PC-9 (cell line): ENCODE measurements at regions not wholly inside any gene's neighbourhood (a gene's known extent, or its start where the extent isn't known, plus 50 kb on each side); places are given as distances from the start of the nearest gene placed in this dataset.

Source experiments
- BruUV-seq: library from RNA; stranded (reverse); fragments of 400-500 nt; replicated peaks from 2 replicates; lab custom pipeline; 2021; lab: Mats Ljungman, UMichigan
- CTCF ChIA-PET: fragments of 300-600 bp; sonication (Branson Sonifier 250); formaldehyde crosslinking; loops from one replicate; lab custom pipeline; 2022; ENCODE audit warnings: antibody characterized with exemption; lab: Charles Lee
- POLR2A ChIA-PET: fragments of 300-600 bp; sonication (Branson Sonifier 250); formaldehyde crosslinking; loops from one replicate; lab custom pipeline; 2022; ENCODE audit warnings: antibody characterized with exemption; ENCODE audit not compliant: unreplicated experiment; lab: Charles Lee
- DNase-seq, 2 experiments: peaks; one replicate each; pipeline versions ENCODE4 v3.0.0 to v3.0.0-alpha.2; 2015 to 2022; ENCODE audit warnings: mixed read lengths in 1 of 2
- H2AFZ ChIP-seq: fragments of 200-600 bp; sonication (generic); 2 replicates; pipeline ENCODE4 v1.8.1; 2017; ENCODE audit warnings: antibody characterized with exemption
- H3F3A ChIP-seq: fragments of 200-600 bp; sonication (generic); 2 replicates; pipeline ENCODE4 v1.8.1; 2017; ENCODE audit warnings: antibody characterized with exemption, mild to moderate bottlenecking, low read depth; ENCODE audit not compliant: insufficient read depth
- H3K27ac ChIP-seq: fragments of 200-600 bp; sonication (generic); 2 replicates; pipeline ENCODE4 v1.6.1; 2016; ENCODE audit warnings: mixed run types
- H3K27me3 ChIP-seq: fragments of 200-600 bp; sonication (generic); 2 replicates; pipeline ENCODE4 v1.6.1; 2016; ENCODE audit warnings: low read depth, mixed run types; ENCODE audit not compliant: insufficient read depth
- H3K36me3 ChIP-seq: fragments of 200-600 bp; sonication (generic); 2 replicates; pipeline ENCODE4 v1.6.1; 2016; ENCODE audit warnings: low read depth, mixed run types
- H3K4me1 ChIP-seq: fragments of 200-600 bp; sonication (generic); replicated peaks from 2 replicates; pipeline ENCODE4 v1.6.1; 2016; ENCODE audit warnings: mixed run types; ENCODE audit not compliant: insufficient read depth
- H3K4me2 ChIP-seq: fragments of 200-600 bp; sonication (generic); 2 replicates; pipeline ENCODE4 v1.6.1; 2017; ENCODE audit warnings: mixed run types
- H3K4me3 ChIP-seq: fragments of 200-600 bp; sonication (generic); 2 replicates; pipeline ENCODE4 v1.6.1; 2016; ENCODE audit warnings: mixed run types
- H3K79me2 ChIP-seq: fragments of 200-600 bp; sonication (generic); 2 replicates; pipeline ENCODE4 v1.6.1; 2017; ENCODE audit warnings: low read depth, mixed run types
- H3K9me2 ChIP-seq: fragments of 200-600 bp; sonication (generic); 2 replicates; pipeline ENCODE4 v1.8.1; 2017; ENCODE audit warnings: mild to moderate bottlenecking; ENCODE audit not compliant: insufficient read depth
- H3K9me3 ChIP-seq: fragments of 200-600 bp; sonication (generic); 2 replicates; pipeline ENCODE4 v1.8.1; 2016; ENCODE audit warnings: low read depth; ENCODE audit not compliant: insufficient read depth
- H4K20me1 ChIP-seq: fragments of 200-600 bp; sonication (generic); 2 replicates; pipeline ENCODE4 v1.8.1; 2017; ENCODE audit not compliant: insufficient read depth
- CTCF ChIP-seq: fragments of 200-600 bp; sonication (generic); conservative IDR thresholded peaks from 2 replicates; pipeline ENCODE4 v1.6.1; 2017; ENCODE audit warnings: mixed run types, antibody characterized with exemption, mild to moderate bottlenecking, moderate library complexity
- EZH2 ChIP-seq: fragments of 200-600 bp; sonication (generic); IDR thresholded peaks from 2 replicates; pipeline ENCODE4 v1.8.0; 2017; ENCODE audit warnings: antibody characterized with exemption, low read depth
- intact Hi-C: fragments of 100-400 bp; cut with micrococcal nuclease; formaldehyde crosslinking; loops from one replicate; pipeline ENCODE4 v1.10.0; 2022; ENCODE audit not compliant: unreplicated experiment

- no TSS peak for BruUV-seq
- POLR2A ChIA-PET, result no interaction called here
- H3K4me3 ChIP-seq, result no peak overlapping the region
- no peaks in the 10 kb centered on the region for H3K9me3 ChIP-seq
- no peak for TF ChIP-seq CTCF
- no peak for TF ChIP-seq EZH2
- no peak overlapping the region for H3K27ac ChIP-seq
- H2AFZ ChIP-seq, result no peak overlapping the region
- no peaks in the 10 kb centered on the region for H3K27me3 ChIP-seq
- H3K79me2 ChIP-seq, result no peaks in the 10 kb centered on the region
- H3F3A ChIP-seq, result no peaks in the 10 kb centered on the region
- intact Hi-C loops, result no loop called here
- H3K4me1 ChIP-seq, result no peaks in the 10 kb centered on the region
- CTCF ChIA-PET, result no interaction called here
- H4K20me1 ChIP-seq, result no peaks in the 10 kb centered on the region
- no peak overlapping the region for H3K4me2 ChIP-seq
- no peak for DNase-seq
- no peaks in the 10 kb centered on the region for H3K9me2 ChIP-seq
- H3K36me3 ChIP-seq, result no peaks in the 10 kb centered on the region
These were observed 801.0 kb upstream of the IGFBP7 start for GRCh38 chr4:57911203-57911602.

DNA sequence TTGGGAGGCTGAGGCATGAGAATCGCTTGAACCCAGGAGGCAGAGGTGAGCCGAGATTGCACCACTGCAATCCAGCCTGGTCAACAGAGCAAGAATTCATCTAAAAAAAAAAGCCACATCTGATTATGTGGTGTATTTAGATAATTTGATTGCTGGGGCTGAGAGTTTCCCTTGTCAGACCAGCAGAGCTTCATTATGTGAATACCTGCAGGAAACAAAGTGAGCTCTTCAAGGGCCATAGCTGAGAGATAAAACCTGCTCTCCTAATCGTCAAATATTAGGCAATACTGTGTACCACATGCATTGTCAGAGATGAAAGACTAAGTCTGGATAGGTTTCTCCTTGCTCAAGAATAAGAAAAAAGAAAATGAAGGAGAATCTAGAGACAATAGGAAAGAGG, 800.0 kb upstream of the IGFBP7 start:
- Histone ChIP-seq H3K79me2 (no peaks in the 10 kb centered on the region), H4K20me1 (no peaks in the 10 kb centered on the region), H3K9me3 (no peaks in the 10 kb centered on the region), H3K27ac (no peak overlapping the region), H3K4me1 (no peaks in the 10 kb centered on the region), H3K27me3 (no peaks in the 10 kb centered on the region), H3K4me3 (no peak overlapping the region), H3K9me2 (no peaks in the 10 kb centered on the region), H3K36me3 (no peaks in the 10 kb centered on the region), H3K4me2 (no peak overlapping the region), H3F3A (no peaks in the 10 kb centered on the region), H2AFZ (no peak overlapping the region)
- POLR2A ChIA-PET, result no interaction called here
- TF ChIP-seq CTCF, result no peak
- no peak for TF ChIP-seq EZH2
- no peak for DNase-seq
- intact Hi-C loops, result no loop called here
- CTCF ChIA-PET, result no interaction called here
- no TSS peak for BruUV-seq

- intact Hi-C loops, result no loop called here
- BruUV-seq, result no TSS peak
- H3K4me2 ChIP-seq, result no peak overlapping the region
- no peaks in the 10 kb centered on the region for H3K36me3 ChIP-seq
- H3K9me3 ChIP-seq, result no peaks in the 10 kb centered on the region
- H3F3A ChIP-seq, result no peaks in the 10 kb centered on the region
- TF ChIP-seq EZH2 (no peak), CTCF (no peak)
- no peak overlapping the region for H3K27ac ChIP-seq
- no peaks in the 10 kb centered on the region for H3K4me1 ChIP-seq
- no peak overlapping the region for H2AFZ ChIP-seq
- ChIA-PET POLR2A (no interaction called here), CTCF (no interaction called here)
- peak in 1 of 2 experiments; percentile 1 for DNase-seq
- no peaks in the 10 kb centered on the region for H4K20me1 ChIP-seq
- H3K27me3 ChIP-seq, result no peaks in the 10 kb centered on the region
- no peak overlapping the region for H3K4me3 ChIP-seq
- no peaks in the 10 kb centered on the region for H3K9me2 ChIP-seq
- H3K79me2 ChIP-seq, result no peaks in the 10 kb centered on the region
These were observed 795.8 kb upstream of the IGFBP7 start for GRCh38 chr4:57905965-57906364.
